ENCODE measurements at regions not wholly inside any gene's neighbourhood (a gene's known extent, or its start where the extent isn't known, plus 50 kb on each side); places are given as distances from the start of the nearest gene placed in this dataset.
"Not testable (repeated sequence)": the region's sequence is repeated elsewhere in the genome, so short reads cannot be mapped to it uniquely, and the experiment has no call there.

DNA sequence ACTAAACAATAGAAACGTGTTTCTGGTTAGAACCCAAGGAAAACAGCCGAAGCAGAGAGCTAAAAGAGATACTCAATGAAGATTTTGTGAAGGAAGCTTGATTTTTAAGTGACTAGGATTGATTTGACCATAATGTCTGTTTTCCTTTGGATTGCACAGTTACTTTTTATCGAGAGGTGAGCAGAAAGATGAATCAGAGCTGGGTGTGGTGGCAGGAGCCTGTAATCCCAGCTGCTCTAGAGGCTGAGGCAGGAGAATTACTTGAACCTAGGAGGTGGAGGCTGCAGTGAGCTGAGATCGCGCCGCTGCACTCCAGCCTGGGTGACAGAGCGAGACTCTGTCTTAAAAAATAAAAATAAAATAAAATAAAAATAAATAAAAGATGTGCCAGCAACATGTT is 186.9 kb upstream of the HMHB1 start:
- H3K4me3 ChIP-seq (ENCODE audit: insufficient read depth, low read depth, low read length); H3K36me3 ChIP-seq (replicated peaks; ENCODE audit: control insufficient read depth, insufficient read depth, low read length); H3K27me3 ChIP-seq (ENCODE audit: control insufficient read depth, insufficient read depth, low read length); DNase-seq: not testable (repeated sequence)

DNA sequence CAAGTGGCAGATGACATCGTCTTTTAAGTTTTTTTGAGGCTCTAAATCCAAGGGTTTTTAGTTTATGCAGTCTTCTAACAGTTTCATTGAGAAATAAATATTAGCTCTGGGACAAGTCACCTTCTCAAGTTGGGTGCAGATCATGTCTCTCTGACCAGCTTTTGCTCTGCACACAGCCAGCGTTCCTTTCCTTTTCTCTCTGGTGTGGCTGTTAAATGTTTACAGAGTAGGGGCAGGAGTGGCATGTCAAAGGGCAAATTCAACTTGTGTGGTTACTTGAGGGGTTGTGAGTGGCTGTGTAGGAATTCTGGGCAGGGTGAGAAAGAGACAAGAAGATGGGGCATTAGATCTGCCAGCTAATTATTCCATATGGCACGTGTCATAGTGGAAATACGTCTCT is 187.5 kb upstream of the HMHB1 start:
- H3K27me3 ChIP-seq (ENCODE audit: control insufficient read depth, insufficient read depth, low read length): no peaks in the 10 kb centered on the region
- no peaks in the 10 kb centered on the region for H3K36me3 ChIP-seq (replicated peaks; ENCODE audit: control insufficient read depth, insufficient read depth, low read length)
- DNase-seq: no peak
- no peak overlapping the region for H3K4me3 ChIP-seq (ENCODE audit: insufficient read depth, low read depth, low read length)

DNA sequence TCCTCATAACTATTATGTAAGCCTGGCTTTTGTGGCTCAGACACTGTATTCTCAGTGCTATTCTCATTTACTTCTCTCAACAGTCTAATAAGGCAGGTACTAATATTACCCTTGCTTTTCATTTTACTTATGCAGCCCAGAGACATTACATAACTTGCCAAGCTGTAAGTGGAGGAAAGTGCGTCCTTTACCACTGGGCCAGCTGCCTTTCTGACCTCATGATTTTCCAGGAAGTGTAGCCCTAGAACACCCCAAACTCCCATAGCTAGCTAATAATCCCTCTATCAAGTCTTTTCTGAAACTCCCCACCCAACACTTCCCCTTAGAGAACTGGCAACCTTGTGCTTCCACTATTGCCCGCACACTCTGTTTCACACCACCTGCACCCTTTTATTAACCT is 192.9 kb upstream of the HMHB1 start:
- no peak for DNase-seq
- Histone ChIP-seq H3K4me3 (ENCODE audit: insufficient read depth, low read depth, low read length) (no peak overlapping the region), H3K36me3 (replicated peaks; ENCODE audit: control insufficient read depth, insufficient read depth, low read length) (no peaks in the 10 kb centered on the region), H3K27me3 (ENCODE audit: control insufficient read depth, insufficient read depth, low read length) (no peaks in the 10 kb centered on the region)

DNA sequence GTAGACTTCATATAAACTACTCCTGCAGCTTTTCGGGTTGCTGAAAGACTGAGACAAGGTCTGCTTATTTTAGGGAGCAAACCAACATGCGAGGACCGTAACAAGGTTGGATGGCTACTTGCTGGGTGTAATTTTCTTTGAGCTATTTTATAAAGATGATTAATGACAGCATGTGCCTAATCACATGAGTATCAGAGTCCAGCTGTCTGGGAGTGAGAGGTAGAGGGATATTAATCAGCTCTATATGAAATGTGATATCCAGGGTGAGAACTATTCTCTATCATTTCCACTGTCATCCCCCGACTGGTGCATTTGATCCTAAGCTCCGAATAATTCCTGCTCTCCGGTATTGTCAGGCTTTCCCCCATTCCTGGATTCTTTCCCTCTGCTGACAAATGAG is 193.8 kb upstream of the HMHB1 start:
- no peaks in the 10 kb centered on the region for H3K27me3 ChIP-seq (ENCODE audit: control insufficient read depth, insufficient read depth, low read length)
- H3K4me3 ChIP-seq (ENCODE audit: insufficient read depth, low read depth, low read length): no peak overlapping the region
- no peaks in the 10 kb centered on the region for H3K36me3 ChIP-seq (replicated peaks; ENCODE audit: control insufficient read depth, insufficient read depth, low read length)
- no peak for DNase-seq

DNA sequence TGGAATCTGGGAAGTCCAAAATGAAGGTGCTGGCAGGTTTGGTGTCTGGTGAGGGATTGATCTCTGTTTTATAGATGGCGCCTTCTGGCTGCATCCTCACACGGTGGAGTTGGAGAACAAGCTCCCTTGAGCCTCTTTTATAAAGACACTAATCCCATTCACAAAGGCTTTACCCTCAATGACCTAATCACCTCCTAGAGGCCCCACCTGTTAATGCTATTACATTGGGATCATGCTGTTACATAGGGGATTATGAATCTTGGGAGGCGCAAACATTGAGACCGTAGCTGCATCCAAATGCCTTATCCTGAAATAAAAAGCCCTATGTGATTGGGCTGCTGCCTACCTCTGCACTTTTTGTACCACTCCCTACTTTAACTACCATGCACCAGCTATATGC is 197.1 kb upstream of the HMHB1 start:
- DNase-seq: no peak
- no peak overlapping the region for H3K4me3 ChIP-seq (ENCODE audit: insufficient read depth, low read depth, low read length)
- H3K27me3 ChIP-seq (ENCODE audit: control insufficient read depth, insufficient read depth, low read length): no peaks in the 10 kb centered on the region
- no peaks in the 10 kb centered on the region for H3K36me3 ChIP-seq (replicated peaks; ENCODE audit: control insufficient read depth, insufficient read depth, low read length)

DNA sequence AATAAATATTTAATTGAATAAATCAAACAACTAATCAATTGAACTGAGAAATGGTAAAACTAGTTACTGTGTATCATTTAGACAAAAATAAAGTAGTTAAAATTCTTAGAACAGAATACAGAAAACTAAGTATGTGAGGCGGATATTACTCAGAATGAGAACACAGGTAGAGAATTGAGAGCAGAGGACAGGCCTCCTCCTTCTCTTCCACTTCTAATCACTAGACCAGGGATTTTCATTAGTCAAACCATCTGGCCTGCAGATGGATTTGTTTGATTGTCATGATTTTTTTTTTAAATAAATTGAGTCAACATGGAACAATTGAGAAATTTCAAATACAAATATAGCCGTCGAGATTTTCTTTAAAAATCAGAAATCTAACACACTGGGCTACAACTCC is 198.6 kb upstream of the HMHB1 start:
- Histone ChIP-seq H3K4me3 (ENCODE audit: insufficient read depth, low read depth, low read length) (no peak overlapping the region), H3K36me3 (replicated peaks; ENCODE audit: control insufficient read depth, insufficient read depth, low read length) (no peaks in the 10 kb centered on the region), H3K27me3 (ENCODE audit: control insufficient read depth, insufficient read depth, low read length) (no peaks in the 10 kb centered on the region)
- DNase-seq: no peak

DNA sequence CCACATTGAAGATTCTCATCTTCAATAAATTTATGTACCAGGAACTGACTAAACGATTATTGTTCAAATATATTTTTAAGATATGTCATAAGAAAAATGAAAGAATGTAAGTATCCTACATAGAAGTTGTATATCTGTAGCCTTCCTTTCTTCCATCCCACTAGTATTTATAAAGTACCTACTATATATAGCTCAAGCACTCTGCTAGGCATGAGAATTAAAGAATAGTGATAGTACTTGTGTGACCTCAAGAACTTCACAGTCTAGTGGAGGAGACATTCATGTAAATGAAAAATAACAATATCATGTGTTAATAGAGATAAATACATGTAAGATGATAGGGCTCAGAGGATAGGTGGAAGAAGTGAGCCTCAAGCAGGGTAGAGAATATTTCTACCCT is 201.0 kb upstream of the HMHB1 start:
- DNase-seq: no peak
- Histone ChIP-seq H3K36me3 (replicated peaks; ENCODE audit: control insufficient read depth, insufficient read depth, low read length) (no peaks in the 10 kb centered on the region), H3K4me3 (ENCODE audit: insufficient read depth, low read depth, low read length) (no peak overlapping the region), H3K27me3 (ENCODE audit: control insufficient read depth, insufficient read depth, low read length) (no peaks in the 10 kb centered on the region)

DNA sequence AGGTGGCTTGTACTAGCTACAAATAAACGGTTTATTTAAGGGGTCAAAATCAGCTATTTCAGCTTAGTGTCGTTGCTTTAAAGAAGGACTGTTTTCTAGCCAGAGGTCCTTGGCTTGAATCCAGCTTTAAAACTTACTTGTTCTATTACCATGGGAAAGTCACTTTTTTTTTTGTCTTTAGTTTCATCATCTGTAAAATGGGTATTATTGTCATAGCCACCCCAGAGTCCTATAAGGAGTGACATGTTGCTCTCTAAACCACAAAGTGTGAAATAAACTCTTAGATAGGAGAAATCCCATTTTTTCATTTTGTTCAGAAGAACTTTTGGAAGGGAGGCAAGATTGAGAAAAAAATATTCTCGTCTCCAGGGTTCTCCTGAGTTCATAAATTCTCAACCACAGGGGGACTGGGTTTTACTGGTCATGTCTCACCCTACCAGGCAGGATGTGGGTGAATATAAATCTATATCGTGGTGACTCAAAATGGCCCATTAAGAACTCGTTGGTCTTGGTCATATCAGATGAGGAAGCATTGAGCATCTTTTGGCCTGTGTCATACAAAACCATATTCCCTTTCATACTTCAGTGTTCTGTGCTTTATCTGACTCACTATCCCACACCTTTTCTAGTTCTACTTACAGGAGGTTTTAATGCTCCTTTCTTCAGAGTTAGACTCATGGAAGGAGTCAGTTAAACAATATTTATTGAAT is 202.7 kb upstream of the NR3C1 start:
- no peak overlapping the region for H3K4me3 ChIP-seq (ENCODE audit: insufficient read depth, low read depth, low read length)
- no peaks in the 10 kb centered on the region for H3K36me3 ChIP-seq (replicated peaks; ENCODE audit: control insufficient read depth, insufficient read depth, low read length)
- H3K27me3 ChIP-seq (ENCODE audit: control insufficient read depth, insufficient read depth, low read length): no peaks in the 10 kb centered on the region
- DNase-seq: no peak

DNA sequence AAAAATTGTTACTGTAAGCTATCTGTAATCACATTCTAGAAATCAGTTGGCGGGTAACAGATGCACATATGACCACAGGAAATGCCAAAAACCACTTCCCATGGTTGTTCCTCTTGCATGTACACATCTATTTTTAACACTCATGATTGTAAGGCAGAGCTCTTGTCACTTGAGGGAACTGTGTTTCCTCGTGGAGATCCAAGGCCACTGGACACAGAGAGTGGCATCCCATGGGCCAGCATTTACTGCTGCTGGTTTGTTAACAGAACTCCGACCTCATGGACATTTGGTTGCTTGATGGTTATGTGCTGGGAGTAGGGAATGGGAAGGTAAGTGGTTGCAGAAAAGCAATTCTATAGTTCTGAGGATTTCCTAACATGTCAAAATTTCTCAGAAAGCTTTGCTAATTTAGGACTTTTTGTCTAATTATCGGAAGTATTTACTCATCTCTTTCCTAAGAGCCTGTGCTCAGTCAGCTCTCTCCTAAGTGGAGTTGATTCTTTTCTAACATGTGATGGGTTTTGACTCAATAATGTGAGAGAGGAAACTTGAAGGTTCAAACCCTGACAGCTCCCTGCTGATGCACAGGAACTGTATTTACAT is 202.0 kb upstream of the NR3C1 start:
- Histone ChIP-seq H3K4me3 (ENCODE audit: insufficient read depth, low read depth, low read length) (no peak overlapping the region), H3K36me3 (replicated peaks; ENCODE audit: control insufficient read depth, insufficient read depth, low read length) (no peaks in the 10 kb centered on the region), H3K27me3 (ENCODE audit: control insufficient read depth, insufficient read depth, low read length) (no peaks in the 10 kb centered on the region)
- no peak for DNase-seq

DNA sequence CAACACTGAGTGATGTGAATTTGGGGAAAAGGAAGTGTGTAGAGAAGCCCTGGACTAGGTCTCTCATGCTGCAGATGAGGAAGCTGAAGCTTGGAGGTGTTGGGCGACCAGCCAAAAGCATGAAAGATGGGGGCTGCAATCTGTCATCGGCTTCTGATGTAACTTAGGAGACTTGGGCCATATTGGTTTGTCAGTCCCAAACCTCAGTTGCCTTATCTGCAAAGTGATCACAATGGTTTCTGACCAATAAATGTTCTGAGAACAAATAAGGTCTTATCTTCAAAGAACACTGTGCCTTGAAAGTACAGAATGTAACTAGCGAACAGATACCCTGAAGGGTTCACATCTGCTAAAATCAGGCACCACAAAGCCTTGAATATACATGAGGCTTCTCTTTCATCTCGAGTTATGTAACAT is 198.4 kb upstream of the NR3C1 start:
- Histone ChIP-seq H3K36me3 (replicated peaks; ENCODE audit: control insufficient read depth, insufficient read depth, low read length) (no peaks in the 10 kb centered on the region), H3K4me3 (ENCODE audit: insufficient read depth, low read depth, low read length) (no peak overlapping the region), H3K27me3 (ENCODE audit: control insufficient read depth, insufficient read depth, low read length) (no peaks in the 10 kb centered on the region)
- no peak for DNase-seq

DNA sequence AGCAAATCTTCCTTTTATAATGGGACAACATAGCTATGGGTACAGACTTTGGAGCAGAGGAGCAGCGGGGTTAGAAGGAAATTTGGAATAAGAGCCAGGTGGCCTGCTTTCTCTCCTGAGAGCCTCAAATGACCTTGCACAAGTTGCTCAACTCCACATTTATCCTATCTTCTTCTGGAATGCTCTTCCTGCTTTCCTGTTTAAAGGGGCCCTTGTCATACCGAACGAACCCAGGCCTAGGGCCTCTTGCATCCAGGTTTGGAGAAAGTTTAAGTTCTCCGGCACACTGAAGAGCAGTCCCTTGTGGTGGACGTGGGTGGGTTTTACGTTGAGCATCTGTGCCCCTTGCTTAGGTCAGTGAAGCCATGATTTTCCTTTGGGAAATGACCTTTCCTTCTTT is 197.9 kb upstream of the NR3C1 start:
- DNase-seq: no peak
- H3K27me3 ChIP-seq (ENCODE audit: control insufficient read depth, insufficient read depth, low read length): no peaks in the 10 kb centered on the region
- no peaks in the 10 kb centered on the region for H3K36me3 ChIP-seq (replicated peaks; ENCODE audit: control insufficient read depth, insufficient read depth, low read length)
- H3K4me3 ChIP-seq (ENCODE audit: insufficient read depth, low read depth, low read length): no peak overlapping the region

DNA sequence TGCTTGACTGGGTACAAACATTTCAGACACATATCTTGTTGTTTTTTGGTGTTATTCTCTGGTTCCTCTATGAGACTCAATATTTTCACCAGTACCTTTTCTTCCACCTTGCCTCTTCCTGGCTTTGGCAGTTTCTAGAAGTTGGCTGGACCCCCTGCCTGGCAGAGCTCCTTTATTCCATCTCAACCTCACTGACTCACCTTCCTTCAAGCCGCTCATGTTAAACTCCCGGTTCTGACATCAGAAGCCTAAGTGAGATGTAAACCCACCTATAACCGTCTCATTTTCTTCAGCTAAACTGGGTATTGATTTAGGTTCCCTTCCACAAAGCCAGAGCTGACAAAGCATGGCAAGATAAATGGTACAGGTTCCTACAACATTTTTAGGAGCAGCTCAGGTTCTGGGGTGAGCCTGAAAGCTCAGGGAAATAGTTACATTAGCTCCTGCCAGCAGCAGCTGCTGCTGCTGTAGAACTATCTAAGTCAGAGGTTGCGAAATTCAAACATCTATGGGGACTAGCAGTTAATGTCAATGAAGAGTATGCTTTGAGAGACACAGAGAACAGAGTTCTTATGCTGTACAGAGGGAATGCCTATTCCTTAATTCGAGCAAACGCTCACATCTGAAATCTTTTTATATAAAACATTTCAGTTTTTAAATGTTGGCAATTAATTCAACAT is 197.1 kb upstream of the NR3C1 start:
- no peak overlapping the region for H3K4me3 ChIP-seq (ENCODE audit: insufficient read depth, low read depth, low read length)
- H3K27me3 ChIP-seq (ENCODE audit: control insufficient read depth, insufficient read depth, low read length): no peaks in the 10 kb centered on the region
- DNase-seq: no peak
- H3K36me3 ChIP-seq (replicated peaks; ENCODE audit: control insufficient read depth, insufficient read depth, low read length): no peaks in the 10 kb centered on the region

DNA sequence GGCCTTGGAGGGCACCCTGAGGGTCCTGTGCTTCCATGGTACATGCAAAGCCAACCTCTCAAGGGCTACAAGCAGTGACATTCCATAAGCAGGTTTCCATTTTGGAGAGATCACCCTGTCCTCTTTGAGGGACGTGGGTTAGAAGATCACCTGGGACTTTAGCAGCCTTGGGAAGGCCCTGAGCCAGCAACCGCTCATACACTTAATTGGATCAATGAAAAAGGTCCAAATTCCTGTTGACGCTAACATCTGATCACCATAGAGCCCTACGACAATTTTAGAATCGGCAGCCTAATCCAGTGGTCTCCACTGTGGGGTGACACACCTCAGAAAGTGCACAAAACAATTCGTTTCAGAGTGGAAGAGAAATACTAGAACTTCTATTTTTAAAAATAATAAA is 196.0 kb upstream of the NR3C1 start:
- Histone ChIP-seq H3K4me3 (ENCODE audit: insufficient read depth, low read depth, low read length) (no peak overlapping the region), H3K36me3 (replicated peaks; ENCODE audit: control insufficient read depth, insufficient read depth, low read length) (no peaks in the 10 kb centered on the region), H3K27me3 (ENCODE audit: control insufficient read depth, insufficient read depth, low read length) (no peaks in the 10 kb centered on the region)
- no peak for DNase-seq

DNA sequence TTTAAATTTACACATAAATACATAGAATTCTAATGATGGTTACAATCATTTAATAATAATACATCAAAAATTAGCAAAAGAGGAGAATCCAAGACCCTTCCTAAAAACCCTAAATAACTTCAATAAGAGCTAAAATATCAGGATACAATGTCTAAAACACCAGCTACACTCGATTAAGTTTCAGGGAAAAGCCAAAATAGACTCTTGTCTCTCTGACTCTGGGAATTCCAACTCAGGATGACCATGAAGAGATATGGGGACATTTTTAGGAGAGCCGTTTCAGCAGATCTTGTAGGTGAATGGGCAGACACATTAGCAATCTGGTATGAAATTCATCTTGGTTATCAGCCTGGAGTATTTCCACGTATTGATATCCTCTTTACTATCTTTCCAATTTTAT is 193.3 kb upstream of the NR3C1 start:
- H3K27me3 ChIP-seq (ENCODE audit: control insufficient read depth, insufficient read depth, low read length): no peaks in the 10 kb centered on the region
- H3K36me3 ChIP-seq (replicated peaks; ENCODE audit: control insufficient read depth, insufficient read depth, low read length): no peaks in the 10 kb centered on the region
- DNase-seq: no peak
- H3K4me3 ChIP-seq (ENCODE audit: insufficient read depth, low read depth, low read length): no peak overlapping the region

Data from H7 (cell line).